ENCODE measurements at regions not wholly inside any gene's neighbourhood (a gene's known extent, or its start where the extent isn't known, plus 50 kb on each side); places are given as distances from the start of the nearest gene placed in this dataset.

DNA sequence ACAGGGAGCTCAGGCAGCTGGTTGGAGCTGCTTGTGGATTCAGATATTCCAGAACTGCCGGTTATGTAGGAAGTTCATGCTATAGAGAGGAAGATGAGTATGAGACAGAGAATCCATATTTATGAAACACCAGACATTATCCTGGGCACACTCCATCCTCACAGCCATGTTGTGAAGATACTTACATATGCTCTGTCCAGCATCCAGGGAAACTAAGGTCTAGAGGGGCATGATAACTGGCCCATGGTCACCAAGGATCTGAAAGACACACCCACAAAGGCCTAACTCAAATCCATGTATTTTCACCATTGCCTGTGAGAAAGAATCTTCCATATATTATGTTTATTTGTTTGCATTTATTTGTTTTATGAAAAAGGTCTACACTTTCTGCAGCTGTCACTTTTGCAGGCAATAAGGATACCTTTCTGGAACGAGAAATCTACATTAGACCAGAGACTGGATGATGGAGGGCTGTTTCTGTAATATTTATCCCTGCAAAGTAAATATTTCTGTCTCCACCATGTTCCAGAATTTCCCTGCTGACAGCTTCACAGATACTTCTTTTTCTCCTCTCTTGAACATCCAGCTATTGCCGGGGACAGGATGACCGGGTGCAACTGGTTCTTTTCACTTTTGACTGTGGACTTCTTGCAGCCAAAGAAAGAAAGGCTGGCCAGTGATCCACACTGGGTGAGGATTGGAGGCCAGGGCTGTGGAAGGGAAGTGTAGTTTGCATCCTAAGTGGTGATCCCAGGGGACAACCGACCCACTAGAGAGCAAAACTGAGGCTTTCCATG lies 145.9 kb upstream of the NAV2 start:
- no peak for TF ChIP-seq POLR2AphosphoS5 (IDR thresholded peaks at IDR 0.05; ENCODE audit: low read depth)
- TF ChIP-seq, protein P1, sequence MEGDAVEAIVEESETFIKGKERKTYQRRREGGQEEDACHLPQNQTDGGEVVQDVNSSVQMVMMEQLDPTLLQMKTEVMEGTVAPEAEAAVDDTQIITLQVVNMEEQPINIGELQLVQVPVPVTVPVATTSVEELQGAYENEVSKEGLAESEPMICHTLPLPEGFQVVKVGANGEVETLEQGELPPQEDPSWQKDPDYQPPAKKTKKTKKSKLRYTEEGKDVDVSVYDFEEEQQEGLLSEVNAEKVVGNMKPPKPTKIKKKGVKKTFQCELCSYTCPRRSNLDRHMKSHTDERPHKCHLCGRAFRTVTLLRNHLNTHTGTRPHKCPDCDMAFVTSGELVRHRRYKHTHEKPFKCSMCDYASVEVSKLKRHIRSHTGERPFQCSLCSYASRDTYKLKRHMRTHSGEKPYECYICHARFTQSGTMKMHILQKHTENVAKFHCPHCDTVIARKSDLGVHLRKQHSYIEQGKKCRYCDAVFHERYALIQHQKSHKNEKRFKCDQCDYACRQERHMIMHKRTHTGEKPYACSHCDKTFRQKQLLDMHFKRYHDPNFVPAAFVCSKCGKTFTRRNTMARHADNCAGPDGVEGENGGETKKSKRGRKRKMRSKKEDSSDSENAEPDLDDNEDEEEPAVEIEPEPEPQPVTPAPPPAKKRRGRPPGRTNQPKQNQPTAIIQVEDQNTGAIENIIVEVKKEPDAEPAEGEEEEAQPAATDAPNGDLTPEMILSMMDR (IDR thresholded peaks at IDR 0.05; ENCODE audit: insufficient read depth, low read length), result no peak
- TF ChIP-seq GABPA (IDR thresholded peaks at IDR 0.05; ENCODE audit: low read depth), result no peak
- no peaks in the 10 kb centered on the region for H3K27me3 ChIP-seq (ENCODE audit: insufficient read depth, poor library complexity, severe bottlenecking)
- no peak for DNase-seq (ENCODE audit: low read depth in 1 of 2, low spot score in 1 of 2)
- H3K4me3 ChIP-seq (replicated peaks; ENCODE audit: insufficient read depth, low read length), result no peak overlapping the region
- no peak overlapping the region for H3K27ac ChIP-seq (replicated peaks)

DNA sequence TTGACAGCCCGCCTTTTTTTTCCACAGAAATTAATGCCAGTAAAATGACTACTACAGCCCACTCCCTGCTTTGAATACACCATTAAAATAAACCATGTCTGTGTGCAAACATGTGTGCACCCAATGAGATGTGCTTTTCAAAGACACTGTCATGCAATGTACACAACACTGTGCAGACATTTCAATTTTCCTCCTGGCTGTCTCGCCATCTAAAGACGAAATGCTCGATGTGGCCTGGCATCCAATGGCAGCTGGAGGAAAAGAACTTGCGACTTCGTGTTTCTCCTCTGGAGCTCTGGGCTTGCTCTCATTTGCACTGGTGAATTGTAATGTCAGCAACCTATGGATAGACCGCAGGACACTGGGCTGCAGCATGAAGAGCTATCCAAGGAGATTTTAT lies 147.0 kb upstream of the NAV2 start:
- no peak for DNase-seq (ENCODE audit: low read depth in 1 of 2, low spot score in 1 of 2)
- Histone ChIP-seq H3K27ac (replicated peaks) (no peak overlapping the region), H3K27me3 (ENCODE audit: insufficient read depth, poor library complexity, severe bottlenecking) (no peaks in the 10 kb centered on the region), H3K4me3 (replicated peaks; ENCODE audit: insufficient read depth, low read length) (no peak overlapping the region)
- TF ChIP-seq GABPA (IDR thresholded peaks at IDR 0.05; ENCODE audit: low read depth), result no peak
- TF ChIP-seq POLR2AphosphoS5 (IDR thresholded peaks at IDR 0.05; ENCODE audit: low read depth), result no peak
- TF ChIP-seq, protein P1 (IDR thresholded peaks at IDR 0.05; ENCODE audit: insufficient read depth, low read length), result no peak
- TF ChIP-seq SPI1 (IDR thresholded peaks at IDR 0.05; ENCODE audit: borderline replicate concordance, low read depth), result no peak
- TF ChIP-seq, protein P2, sequence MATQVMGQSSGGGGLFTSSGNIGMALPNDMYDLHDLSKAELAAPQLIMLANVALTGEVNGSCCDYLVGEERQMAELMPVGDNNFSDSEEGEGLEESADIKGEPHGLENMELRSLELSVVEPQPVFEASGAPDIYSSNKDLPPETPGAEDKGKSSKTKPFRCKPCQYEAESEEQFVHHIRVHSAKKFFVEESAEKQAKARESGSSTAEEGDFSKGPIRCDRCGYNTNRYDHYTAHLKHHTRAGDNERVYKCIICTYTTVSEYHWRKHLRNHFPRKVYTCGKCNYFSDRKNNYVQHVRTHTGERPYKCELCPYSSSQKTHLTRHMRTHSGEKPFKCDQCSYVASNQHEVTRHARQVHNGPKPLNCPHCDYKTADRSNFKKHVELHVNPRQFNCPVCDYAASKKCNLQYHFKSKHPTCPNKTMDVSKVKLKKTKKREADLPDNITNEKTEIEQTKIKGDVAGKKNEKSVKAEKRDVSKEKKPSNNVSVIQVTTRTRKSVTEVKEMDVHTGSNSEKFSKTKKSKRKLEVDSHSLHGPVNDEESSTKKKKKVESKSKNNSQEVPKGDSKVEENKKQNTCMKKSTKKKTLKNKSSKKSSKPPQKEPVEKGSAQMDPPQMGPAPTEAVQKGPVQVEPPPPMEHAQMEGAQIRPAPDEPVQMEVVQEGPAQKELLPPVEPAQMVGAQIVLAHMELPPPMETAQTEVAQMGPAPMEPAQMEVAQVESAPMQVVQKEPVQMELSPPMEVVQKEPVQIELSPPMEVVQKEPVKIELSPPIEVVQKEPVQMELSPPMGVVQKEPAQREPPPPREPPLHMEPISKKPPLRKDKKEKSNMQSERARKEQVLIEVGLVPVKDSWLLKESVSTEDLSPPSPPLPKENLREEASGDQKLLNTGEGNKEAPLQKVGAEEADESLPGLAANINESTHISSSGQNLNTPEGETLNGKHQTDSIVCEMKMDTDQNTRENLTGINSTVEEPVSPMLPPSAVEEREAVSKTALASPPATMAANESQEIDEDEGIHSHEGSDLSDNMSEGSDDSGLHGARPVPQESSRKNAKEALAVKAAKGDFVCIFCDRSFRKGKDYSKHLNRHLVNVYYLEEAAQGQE (IDR thresholded peaks at IDR 0.05; ENCODE audit: insufficient replicate concordance, low read depth), result no peak

DNA sequence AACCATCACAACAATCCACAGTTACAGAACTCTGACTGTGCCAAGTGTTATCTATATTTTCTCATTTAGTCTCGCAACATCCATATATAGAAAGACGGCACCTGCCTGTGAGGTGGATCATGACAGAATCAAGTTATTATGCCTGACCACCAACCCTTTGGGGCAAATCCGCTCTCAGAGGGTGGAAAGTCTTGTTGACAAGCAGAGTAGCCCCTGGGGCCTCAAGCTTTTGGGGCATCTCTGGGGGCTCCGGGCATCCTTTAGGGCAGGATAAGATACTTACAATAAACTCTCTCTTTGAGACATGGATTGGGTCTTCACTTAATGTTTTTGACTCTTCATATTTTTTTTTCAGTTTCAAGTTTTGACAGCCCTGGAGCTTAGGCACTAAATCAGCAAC lies 150.5 kb upstream of the NAV2 start:
- no peak for TF ChIP-seq GABPA (IDR thresholded peaks at IDR 0.05; ENCODE audit: low read depth)
- TF ChIP-seq, protein P2 (IDR thresholded peaks at IDR 0.05; ENCODE audit: insufficient replicate concordance, low read depth), result no peak
- no peak for TF ChIP-seq POLR2AphosphoS5 (IDR thresholded peaks at IDR 0.05; ENCODE audit: low read depth)
- no peak for TF ChIP-seq SPI1 (IDR thresholded peaks at IDR 0.05; ENCODE audit: borderline replicate concordance, low read depth)
- TF ChIP-seq, protein P1 (IDR thresholded peaks at IDR 0.05; ENCODE audit: insufficient read depth, low read length), result no peak
- H3K4me3 ChIP-seq (replicated peaks; ENCODE audit: insufficient read depth, low read length), result no peak overlapping the region
- no peaks in the 10 kb centered on the region for H3K27me3 ChIP-seq (ENCODE audit: insufficient read depth, poor library complexity, severe bottlenecking)
- no peak overlapping the region for H3K27ac ChIP-seq (replicated peaks)
- no peak for DNase-seq (ENCODE audit: low read depth in 1 of 2, low spot score in 1 of 2)

All from HL-60 (cell line).